ENCODE measurements at regions not wholly inside any gene's neighbourhood (a gene's known extent, or its start where the extent isn't known, plus 50 kb on each side); places are given as distances from the start of the nearest gene placed in this dataset.
"Not testable (repeated sequence)": the region's sequence is repeated elsewhere in the genome, so short reads cannot be mapped to it uniquely, and the experiment has no call there.

DNA sequence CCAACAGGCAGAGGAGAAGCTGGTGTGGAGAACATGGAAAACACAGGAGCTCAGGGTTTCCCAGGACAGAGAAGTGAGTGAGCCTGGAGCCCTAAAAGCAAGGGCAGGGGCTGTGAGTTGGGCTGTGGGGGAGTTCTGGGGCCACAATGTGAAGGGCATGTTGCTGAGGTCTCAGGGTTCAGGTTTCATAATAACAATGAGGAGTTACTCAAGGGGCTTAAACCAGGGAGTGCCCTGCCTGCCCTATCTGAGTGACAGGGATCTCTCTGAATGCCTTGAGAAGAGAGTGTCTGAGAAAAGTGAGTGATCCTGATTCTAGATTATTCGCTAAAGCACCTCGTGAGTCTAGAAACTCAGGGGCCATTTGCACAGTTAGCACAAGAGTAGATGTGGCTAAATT lies 129.6 kb downstream of the VPREB1 start:
- DNase-seq (ENCODE audit: low read depth), result no peak

DNA sequence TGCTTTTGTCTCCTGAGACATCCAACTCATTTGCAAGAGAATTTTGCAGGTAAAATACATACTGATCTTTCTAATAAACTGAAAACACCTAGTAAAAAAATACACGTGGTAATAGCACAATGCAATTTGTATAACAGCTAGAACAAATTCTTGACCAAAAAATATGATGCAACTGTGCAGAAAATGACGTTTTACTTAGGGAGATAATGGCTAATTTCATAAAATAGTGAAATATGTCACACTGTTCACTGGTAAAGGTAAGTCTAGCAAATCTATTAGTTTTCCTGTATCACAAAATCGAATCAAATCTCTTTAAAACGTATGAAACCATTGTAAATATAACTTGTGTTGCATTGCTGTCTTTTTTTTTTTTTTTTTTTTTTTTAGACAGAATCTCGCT lies 130.0 kb downstream of the VPREB1 start:
- DNase-seq (ENCODE audit: low read depth), result no peak

DNA sequence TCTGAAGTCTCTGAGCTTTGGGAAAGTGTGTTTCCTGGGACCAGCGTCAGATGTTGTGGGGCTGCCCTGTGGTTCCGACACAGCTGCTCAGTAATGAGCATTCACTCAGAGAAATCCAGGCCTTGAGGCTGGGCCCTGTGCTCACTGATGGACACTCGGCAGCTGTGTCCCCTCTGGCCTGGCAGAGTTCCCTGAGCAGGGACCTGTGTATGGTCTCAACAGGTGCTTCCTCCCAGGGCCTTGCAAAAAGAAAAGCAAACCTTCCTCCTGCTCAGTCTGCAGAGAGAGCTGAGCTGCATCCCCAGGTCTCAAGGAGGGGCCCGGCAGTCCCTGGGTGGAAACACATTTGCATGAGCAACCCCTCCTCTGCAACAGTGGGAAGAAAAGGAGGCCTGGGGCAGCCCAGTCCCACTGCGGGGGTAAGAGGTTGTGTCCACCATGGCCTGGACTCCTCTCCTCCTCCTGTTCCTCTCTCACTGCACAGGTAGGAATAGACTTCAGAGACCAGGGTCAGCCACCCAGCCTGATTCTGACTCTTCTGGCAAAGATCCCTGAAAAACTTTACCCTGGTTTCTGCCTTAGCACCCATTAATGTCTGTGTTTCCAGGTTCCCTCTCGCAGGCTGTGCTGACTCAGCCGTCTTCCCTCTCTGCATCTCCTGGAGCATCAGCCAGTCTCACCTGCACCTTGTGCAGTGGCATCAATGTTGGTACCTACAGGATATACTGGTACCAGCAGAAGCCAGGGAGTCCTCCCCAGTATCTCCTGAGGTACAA lies 131.2 kb downstream of the VPREB1 start:
- DNase-seq (ENCODE audit: low read depth), result no peak

DNA sequence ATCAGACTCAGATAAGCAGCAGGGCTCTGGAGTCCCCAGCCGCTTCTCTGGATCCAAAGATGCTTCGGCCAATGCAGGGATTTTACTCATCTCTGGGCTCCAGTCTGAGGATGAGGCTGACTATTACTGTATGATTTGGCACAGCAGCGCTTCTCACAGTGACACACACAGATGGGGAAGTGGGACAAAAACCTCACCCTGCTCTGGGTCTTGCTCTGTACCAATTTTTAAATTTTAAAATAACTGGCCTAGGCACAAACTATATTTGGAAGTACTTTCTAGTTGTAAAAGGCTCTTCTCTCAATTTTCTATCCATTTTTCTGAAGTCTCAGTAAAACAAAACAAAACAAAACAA lies 131.7 kb downstream of the VPREB1 start:
- no peak for DNase-seq (ENCODE audit: low read depth)

DNA sequence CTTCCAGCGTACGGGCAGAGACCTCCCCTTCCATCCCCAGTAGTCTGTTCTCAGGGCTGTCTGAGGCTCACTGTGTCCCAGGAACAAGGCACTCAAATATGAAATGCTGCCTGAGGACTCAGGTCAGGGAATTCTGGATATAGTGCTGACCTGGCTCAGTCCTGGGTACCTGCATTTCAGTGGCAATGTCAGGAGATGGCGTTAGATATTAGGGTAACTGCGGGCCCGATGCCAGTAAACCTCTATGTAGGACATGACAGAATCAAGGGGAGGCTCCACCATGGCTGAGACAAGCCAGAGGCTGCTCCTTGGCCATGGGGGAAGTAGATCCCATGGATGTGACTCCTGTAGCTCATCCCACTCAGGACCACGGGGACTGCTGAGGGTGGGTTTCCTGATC lies 131.7 kb downstream of the ZNF280B start:
- DNase-seq (ENCODE audit: low read depth), result not testable (repeated sequence)

DNA sequence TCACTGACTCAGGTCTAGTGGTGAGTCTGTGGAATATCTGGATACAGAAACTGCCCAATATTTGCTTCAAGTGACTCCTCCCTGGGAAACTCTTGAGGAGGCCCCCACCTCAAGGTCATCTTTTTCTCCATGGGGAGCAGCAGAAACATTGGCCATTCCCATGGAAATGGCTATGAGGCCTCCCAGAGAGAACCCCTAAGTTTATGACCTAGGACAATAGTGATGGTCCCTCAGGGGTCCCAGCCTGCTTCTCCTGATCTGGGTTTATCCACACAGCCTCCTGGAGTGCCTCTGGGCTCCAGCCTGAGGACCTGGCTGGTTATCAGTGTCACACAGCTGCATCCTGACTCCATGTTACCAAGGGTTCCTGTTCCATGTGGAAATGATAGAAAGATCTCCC lies 131.2 kb downstream of the ZNF280B start:
- DNase-seq (ENCODE audit: low read depth), result no peak

DNA sequence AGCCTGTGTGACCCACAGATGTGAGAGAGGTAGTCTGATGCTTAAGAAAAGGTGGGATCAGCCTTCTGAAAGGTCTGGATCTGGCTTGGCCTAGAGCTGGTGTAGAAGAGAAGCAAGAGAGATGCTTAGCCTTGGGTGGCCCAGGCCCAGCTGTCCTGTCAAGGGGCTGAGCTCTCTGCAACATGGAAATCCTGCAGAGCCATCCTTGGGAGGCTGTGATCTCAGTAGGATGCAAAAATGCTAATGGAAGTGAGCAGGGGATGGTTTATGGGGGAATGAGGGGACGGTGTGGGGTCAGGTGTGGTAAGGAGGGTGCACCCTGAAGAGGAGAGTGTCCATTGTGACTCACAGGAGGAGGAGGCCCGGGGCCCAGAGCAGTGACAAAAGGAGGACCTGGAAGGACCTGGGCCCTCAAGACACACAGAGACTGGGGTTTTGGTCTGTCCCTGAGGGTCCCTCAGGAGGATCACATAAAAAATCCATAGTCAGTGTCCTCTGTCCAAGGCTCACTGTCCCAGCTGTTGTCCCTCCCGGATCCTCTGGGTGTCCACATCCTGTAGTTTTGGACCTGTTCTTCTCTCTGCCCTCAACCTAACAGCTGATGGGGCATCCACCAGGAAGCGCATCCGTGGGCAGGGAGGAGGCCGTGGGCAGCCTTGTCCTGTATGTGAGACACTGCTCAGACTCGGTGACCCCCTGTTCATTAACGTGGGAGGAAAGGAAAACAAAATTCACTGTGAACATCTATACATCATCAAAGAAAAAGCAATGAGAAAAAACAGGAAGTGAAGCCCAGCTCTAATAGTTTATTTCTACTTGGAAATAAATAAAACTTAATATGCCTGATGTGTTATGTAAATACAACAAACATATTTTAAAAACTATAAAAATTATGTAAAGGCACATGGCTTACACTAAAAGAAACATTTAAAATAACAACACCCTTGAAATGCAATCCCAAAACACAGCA lies 129.8 kb downstream of the ZNF280B start:
- no peak for DNase-seq (ENCODE audit: low read depth)

DNA sequence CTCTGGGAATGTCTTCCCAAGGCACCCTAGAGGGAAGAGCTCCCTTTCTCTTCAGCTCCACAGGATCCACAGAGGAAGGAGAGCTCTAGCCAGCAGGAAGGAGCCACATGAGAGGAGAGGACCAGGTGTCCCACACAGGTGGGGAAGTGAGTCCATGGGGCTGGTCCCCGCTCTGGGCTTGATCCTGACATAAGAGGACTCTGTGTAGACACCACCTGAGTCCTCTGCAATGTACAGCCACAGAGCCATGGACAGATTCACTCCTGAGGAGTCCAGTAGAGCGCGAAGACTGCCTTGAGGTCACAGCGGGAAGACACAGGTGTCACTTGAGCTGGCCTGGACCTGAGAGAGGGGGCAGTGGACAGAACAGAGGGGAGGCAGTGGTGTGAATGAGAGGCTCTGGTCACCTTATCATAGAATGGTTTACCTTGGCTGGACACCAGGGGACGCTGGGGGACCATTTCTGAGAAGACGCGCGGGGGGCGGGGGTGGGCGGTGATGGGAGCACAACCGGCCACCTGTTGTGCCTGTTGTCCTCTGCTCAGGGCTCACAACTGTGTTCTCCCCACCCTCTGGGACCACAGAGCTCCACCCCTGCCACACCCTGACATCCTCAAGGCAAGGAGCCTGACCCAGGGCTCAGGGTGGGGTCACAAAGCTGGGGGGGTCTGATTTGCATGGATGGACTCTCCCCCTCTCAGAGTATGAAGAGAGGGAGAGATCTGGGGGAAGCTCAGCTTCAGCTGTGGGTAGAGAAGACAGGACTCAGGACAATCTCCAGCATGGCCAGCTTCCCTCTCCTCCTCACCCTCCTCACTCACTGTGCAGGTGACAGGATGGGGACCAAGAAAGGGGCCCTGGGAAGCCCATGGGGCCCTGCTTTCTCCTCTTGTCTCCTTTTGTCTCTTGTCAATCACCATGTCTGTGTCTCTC lies 128.2 kb downstream of the ZNF280B start:
- DNase-seq (ENCODE audit: low read depth), result no peak

DNA sequence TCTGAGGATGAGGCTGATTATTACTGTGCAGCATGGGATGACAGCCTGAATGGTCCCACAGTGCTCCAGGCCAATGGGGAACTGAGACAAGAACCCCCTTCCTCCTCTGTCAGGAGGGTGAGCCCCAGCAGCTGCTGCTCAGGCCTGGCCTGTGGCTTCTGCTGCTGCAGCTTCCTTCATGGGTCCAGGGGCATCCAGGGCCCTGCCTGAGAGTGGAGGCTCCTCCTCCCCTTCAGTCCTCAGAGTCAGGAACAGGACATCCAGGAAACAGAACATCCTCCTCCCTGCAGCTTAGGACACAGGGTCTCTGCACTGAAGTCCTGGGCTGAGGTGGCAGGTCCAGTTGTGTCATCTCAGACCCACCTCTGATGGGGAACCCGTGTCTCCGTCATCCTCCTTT lies 127.2 kb downstream of the ZNF280B start:
- DNase-seq (ENCODE audit: low read depth), result not testable (repeated sequence)

DNA sequence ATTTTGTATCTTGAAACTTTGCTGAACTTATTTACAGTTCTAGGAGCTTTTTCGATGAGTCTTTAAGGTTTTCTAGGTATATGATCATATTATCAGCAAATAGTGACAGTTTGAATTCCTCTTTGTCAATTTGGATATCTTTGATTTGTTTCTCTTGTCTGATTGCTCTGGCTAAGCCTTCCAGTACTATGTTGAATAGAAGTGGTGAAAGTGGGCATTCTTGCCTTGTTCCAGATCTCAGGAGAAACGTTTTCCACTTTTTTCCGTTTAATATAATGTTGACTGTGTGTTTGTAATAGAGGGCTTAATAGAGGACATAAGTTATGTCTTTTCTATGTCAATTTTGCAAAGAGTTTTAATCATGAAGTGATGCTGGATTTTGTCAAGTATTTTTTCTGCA lies 124.3 kb downstream of the ZNF280B start:
- no peak for DNase-seq (ENCODE audit: low read depth)

DNA sequence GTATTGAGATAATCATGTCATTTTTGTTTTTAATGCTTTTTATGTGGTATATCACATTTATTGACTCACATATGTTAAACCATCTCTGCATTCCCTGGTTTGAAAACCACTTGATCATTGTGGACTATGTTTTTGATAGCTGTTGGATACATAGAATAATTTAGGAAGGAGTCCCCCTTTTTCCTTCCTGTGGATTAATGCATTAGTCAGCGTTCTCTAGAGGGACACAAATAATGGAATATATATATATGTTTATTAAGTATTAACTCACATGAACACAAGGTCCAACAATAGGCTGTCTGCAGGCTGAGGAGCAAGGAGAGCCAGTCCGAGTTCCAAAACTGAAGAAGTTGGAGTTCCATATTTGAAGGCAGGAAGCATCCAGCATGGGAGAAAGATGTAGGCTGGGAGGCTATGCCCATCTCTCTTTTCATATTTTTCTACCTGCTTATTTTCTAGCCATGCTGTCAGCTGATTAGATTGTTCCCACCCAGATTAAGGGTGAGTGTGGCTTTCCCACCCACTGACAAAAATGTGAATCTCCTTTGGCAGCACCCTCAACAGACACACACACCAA lies 123.8 kb downstream of the ZNF280B start:
- DNase-seq (ENCODE audit: low read depth), result no peak

DNA sequence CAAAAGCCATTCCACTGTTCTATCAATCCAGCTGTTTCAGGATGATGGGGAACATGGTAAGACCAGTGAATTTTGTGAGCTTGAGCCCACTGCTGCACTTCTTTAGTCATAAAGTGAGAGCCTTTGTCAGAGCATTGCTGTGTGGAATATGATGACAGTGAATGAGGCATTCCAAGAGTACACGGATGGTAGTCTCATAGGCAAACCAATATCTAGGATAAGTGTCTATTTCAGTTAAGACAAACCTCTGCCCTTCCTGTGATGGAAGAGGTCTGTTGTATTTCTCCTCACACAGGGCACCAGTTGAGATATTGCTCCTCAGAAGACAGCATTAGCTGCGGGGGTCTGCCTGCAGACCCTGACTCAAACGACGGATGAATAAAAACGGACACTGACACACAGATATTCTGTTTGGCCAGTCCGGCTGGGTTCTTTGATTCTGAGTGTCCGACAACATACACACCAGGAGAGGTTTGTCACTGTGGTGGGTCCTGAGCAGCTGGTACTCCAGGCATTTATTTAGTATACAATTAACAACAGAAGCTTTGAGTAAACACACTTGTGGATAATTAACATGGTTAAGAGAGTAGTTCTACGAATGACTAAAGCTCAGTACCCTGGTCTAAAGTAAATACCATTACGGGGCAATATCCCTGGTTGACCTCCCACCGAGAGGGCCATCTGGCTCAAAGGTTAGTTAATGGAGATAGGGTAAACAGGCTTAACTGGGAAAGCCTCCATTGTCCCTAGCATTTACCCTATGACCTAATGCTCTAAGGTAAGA lies 121.7 kb downstream of the ZNF280B start:
- no peak for DNase-seq (ENCODE audit: low read depth)

DNA sequence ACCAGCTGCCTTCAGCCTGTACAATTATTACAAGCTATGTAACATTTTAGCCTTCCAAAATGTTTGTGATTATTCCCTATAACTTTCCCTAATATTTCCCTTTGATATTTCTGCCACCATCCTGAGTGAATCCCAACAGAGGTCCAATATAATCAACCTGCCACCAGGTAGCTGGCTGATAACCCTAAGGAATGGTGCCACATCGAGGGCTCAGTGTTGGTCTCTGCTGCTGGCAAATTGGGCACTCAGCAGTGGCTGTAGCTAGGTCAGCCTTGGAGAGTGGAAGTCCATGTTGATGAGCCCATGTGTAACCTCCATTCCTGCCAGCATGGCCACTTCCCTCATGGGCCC lies 121.2 kb downstream of the ZNF280B start:
- DNase-seq (ENCODE audit: low read depth), result no peak

DNA sequence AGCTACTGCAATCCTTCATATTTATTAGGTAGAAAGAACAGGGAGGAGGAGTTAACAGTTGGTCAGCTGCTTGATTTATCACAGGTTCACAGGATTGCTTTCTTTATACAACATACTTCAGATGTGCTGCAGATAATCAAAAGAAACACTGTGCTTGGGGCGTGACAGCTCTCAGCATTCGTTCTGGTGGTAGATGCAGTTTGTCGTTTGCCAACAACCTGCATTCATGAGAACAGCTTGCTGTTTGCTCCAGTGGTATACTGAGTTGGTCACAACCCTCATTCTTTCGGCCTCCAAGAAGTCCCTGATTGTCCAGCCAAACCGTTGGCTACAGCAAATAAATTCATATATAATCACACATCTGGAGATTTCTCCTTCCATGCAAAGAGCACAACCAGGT lies 120.5 kb downstream of the ZNF280B start:
- no peak for DNase-seq (ENCODE audit: low read depth)

DNA sequence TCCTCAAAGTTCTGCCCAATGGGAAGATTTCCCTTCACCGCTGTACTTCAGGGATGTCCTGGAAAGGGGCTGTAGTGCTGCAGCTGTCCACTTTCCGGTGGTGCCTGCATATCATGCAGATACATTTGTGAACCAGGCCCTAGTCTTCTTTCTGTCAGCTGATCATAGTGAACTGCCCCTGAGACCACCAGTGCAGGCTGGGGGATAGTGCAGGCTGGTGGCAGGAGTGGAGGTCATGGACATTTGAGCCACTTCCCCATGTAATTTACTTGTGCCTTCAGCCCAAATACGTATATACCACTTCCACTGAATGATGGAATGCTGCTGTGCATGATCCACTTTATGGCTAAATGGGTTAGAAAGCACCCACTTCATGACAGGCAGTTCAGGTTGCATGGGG lies 120.0 kb downstream of the ZNF280B start:
- no peak for DNase-seq (ENCODE audit: low read depth)

DNA sequence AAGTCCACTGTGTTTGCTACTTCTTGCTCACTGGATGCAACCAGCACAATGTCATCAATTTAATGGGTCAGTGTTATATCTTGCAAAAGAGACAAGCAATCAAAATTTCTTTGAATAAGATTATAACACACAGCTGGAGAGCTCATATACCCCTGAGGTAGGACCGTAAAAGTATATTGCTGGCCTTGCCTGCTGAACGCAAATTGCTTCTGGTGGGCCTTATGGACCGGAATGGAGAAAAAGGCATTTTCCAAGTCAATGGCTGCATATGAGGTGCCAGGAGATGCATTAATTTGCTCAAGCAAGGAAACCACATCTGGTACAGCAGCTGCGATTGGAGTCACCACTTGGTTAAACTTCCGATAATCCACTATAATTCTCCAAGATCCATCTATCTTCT lies 119.1 kb downstream of the ZNF280B start:
- DNase-seq (ENCODE audit: low read depth), result no peak

DNA sequence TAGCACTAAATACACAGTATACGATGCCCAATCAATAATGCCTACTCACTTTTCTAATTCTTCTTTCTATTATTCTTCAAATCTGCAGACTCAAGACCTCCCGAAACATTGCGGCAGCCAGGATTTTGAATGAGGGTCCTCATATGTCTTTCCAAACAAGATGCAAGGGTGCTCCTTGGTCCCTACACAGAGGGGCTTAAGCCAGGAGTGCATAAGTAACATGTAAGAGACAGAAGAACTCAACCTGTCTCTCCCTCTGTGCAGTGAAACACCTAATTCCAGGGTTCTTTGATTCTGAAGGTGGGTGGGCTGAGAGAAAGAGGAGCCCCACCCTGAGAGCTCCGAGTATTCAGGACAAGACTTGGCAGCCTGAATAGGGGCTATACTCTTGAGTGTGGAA lies 117.6 kb downstream of the ZNF280B start:
- DNase-seq (ENCODE audit: low read depth), result no peak

DNA sequence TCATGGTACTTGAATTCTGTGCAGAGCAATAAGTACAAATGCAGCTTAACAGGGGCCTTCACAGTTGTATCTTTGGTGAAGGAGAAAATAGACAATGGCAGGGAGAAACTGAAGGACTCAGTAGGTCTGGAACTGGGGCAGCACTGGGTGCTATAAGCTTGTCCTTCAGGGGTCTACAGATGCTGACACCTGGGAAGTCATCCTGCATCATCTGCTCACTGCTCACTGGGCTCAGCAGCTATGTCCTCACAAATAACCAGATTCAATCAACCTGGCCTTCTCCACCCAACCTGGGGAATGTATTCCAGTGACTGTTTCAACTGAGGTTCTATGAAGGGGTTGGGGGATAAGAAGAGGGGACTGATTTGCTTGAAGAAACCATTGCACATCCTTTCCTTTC lies 117.0 kb downstream of the ZNF280B start:
- DNase-seq (ENCODE audit: low read depth), result no peak

DNA sequence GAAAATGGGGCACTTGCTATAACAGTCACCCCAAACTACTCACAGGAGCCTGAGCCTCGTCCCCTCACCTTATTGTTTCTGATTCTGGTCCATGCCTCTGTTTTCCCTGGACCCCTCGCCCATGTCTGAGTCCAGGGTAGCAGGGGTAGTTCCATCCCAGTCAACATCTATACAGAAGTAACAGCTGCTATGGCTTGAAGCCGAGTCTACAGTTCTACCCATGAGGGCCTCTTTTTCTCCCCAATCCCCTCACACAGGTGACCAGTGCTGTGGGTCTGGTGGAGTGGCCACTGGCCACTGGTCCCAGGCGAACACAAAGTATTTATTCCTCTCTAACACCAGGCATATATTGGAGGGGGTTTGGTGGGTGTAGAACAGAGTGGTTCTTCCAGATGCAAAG lies 116.4 kb downstream of the ZNF280B start:
- DNase-seq (ENCODE audit: low read depth), result no peak

DNA sequence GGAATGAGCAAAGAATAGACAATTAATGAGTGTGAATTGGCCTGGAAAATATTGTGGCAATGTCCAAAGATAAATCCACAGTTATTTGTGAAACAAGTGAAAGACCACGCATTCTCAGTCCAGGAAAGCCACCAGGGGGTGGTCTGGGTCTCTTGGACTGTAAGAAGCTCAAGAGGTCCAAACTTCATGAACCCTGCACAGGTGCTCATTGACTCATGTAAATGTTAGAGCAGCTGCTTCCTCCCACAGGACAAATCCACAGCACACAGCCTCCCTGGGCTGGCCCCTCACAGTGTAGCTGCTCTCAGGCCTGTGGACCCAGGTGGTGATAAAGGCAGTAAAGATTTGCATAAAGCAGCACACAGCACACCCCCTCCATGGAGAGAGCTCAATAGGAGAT lies 114.0 kb downstream of the ZNF280B start:
- DNase-seq (ENCODE audit: low read depth), result no peak

DNA sequence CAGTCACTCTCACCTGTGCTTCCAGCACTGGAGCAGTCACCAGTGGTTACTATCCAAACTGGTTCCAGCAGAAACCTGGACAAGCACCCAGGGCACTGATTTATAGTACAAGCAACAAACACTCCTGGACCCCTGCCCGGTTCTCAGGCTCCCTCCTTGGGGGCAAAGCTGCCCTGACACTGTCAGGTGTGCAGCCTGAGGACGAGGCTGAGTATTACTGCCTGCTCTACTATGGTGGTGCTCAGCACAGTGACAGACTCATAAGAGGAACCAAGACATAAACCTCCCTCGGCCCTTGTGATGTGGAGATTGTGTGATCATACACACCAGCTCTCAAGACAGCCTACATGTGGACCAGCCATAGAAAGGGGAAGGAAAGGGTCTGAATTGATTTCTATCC lies 113.3 kb downstream of the ZNF280B start:
- DNase-seq (ENCODE audit: low read depth), result no peak
